Activated CD4-positive, alpha-beta T cell treated with anti-CD3 and anti-CD28 coated beads, Interleukin-2, amount 50 U/mL, for 1 hour (primary cell): ENCODE measurements at regions not wholly inside any gene's neighbourhood (a gene's known extent, or its start where the extent isn't known, plus 50 kb on each side); places are given as distances from the start of the nearest gene placed in this dataset.

Experiments
- DNase-seq: peaks from one replicate; pipeline ENCODE4 v3.0.0-alpha.2; 2020

DNA sequence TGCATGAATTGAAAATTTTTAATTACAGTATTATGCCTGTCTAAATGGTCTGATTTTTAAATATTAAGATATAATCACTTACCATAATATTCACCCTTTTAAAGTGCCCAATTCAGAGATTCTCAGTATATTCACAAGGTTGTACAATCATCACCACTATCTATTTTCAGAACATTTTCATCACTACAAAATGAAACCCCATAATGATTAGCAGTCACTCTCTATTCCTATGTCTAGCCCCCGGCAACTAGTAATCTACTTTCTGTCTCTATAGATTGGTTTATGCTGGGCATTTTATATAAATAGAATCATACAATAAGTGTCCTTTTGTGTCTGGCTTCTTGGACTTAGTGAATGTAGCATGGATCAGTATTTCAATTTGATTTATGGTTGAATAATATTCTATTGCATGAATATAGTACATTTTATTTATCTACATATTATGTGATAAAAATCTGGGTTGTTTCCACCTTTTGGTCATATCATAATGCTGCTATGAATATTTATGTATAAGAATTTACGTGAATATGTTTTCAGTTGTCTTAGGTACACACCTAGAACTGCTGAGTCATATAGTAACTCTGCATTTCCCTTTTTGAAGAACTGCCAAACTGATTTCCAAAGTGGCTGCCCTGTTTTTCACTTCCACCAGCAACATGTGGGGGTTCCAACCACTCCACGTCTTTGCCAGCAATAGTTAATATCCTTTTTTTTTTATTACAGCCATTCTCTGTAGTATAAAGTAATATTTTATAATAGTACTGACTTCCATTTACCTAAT, 485.7 kb upstream of the ZNF385D start:
- DNase-seq, result no peak

DNA sequence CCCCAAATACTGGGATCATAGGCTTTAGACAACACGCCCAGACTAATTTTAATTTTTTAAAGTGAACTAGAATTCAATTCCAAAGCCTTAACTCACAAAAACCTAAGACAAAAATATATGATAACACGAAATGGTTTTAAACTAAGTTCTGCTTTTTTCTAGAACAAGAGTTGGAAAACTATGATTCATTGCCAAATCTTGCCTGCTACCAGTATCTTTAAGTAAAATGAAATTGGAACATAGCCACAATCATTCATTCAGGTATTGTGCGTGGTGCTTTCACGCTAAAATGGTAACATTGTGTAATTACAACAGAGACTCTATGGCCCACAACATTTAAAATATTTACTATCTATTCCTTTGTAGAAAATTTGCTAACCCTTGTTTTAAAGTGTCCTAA, 488.0 kb upstream of the ZNF385D start:
- DNase-seq, result no peak

DNA sequence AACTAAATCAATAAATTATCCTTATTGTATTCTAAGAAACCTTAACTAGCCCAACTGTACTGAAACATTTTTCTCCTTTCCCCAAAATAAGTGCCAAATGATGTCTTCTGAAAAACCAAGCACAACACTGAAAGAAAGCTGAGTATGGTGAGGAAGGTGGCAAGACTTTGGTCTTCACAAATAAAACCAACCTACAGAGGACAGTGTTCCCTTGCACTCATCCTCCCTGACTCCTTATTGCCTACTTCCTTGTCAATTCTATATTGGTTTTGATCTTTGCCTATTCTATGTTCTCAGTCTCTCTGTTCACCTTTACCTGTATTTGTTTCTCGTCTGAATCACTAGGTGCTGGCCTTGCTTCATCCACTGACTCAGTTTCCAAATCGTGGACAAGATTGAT, 490.1 kb upstream of the ZNF385D start:
- no peak for DNase-seq

DNA sequence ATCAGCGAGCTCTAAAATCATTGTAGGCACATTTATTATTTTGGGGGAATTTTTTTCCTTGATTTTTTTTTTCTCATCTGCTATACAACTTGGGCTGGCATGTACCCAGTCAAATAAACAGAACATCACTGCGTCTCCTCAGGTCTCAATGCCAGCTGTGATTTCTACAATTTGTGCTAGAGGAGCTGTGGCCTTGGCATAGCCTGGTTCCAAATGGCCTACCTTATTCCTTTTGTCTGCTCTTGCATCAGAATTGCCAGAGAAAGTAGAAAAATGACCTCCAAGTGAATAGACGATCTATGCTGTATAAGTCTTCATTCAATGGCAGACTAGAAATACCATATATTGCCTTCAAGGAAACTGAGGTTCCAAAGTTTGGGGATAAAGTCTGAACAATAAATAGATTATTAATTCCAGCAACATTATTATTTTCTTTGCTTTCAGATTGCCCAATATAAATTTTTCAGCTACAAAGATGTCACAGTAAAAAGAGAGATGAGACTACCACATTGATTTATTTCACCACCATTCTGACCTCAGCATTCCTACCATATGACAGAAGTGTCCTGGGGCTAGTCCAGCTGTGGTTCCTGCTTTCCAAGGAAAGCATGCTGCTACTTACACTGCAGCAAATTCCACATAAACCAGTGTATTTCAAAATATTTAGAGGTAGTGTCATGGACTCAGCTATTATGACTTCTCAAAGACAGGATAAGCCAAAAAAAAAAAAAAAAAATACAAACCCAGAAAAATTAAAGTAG, 493.9 kb upstream of the ZNF385D start:
- DNase-seq, result no peak

DNA sequence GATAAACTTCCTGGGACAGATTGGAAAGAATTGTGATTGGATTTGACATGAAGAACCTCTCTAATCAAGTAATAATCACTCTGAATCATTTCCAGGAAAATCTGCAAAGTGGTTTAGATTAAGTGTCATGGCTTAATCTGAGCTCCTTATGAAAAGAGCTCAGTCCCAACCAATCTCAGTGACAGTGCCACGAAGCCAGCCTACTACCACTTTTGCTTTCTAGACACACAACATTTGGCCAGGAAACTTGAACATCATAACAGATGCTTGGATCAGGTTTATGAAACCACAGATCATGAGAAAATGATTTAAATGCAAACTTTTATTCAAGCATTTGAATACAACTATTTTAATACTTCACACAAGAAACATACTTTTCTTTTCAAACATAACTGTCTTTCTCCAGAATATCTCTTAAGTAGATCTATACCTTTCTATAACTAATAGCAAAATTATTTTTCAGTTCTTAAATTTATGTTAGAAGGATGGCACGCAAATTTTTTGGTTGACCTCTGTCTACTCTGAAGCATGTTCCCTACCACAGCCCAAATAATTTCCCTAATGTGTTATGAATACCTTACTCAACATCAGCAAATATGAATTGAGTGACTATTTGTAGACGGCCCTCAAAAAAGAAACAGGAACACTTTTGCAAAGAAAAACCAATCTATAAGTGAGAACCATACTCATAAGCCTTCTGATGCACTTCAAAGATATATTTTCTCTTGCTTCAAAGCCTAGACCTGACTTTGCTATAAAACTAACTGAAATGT, 495.0 kb upstream of the ZNF385D start:
- no peak for DNase-seq

DNA sequence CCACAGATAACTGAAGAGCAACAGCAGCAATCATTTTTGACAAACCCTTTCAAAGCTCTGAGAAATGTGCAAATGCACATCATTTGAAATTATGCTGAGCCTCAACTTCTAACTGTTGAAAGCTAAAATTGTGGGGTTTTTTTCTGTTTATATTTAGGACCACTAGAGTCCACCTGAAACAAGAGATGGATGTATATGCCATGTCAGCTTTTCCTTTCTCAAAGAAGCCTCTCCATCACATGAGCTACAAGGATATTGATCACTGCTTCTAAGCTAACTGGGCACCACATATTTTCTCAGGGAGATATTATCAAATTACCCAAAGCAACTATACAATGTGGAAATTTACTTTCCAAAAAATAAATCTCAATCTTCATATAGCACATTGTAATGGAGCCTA, 498.6 kb upstream of the ZNF385D start:
- DNase-seq, result no peak

DNA sequence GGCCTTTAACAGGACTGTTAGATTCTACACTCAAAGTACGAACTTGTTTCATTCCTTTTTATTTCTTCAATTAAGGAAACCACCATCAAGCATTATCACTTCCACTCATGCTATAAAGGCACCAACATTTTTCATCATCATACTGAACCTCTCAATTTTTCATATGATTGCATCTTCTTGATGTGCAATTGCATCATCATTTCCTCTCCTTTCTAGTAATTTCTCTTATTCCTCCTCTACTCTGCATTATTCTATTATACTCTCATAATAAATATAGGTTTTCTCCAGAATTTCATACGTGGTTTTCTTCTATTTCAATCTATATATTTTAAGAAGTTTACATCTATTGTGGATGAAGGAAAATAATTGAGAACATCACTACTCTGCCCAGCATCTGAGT, 506.2 kb upstream of the ZNF385D start:
- no peak for DNase-seq

DNA sequence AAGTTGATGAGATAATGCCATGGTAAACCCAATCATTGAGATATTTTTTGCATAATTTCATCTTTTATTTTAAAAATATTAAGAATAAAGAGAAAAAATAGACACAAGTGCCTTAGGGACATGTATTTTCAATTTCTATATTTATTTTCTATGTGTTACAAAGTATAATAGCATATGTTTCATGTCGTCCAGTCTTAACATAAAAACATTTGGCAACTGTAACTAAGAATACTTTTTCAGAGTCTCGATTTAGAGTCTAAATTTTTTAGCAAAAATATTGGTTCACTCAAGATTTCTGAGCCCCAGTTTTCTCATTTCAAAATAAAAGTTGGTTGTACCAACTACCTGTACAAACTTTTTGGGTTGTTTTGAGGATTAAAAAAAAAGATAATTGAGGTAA, 511.4 kb upstream of the ZNF385D start:
- DNase-seq, result no peak

DNA sequence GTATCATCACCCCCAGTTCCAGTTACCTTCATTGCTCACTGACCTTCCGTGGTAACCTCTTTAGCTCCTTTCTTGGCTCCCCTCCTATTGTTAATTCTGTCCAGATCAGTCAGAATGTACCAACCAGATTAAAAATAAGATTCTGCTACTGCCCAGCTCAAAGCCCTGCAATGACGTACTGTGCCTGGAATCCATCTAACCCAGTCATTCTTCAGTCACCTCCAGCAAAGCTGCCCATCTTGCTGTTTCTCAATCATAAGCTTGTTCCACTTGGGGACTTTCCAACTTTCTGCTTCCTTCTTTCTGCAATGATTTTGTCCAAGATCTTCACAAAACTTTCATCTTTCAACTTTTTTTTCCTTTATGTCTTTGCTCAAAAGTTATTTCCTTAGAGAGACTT, 512.0 kb upstream of the ZNF385D start:
- DNase-seq, result no peak

DNA sequence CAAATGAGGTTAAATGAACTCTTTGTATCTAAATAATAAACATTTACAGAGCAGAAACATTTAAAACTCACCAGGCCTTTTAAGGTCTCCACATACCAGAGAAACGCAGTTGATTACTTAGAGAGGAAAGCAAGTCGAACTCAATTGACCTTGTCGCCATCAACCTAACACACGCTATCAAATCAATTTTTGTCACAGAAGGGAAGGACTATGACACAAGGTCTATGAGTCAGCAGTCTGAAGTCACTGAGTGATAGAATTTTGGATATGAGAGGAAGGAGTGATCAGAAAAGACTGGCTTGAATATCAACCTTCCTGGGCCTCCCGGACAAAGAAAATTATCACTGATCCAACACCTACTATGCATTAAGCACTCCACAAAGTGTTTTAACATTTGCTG, 514.4 kb upstream of the ZNF385D start:
- no peak for DNase-seq

DNA sequence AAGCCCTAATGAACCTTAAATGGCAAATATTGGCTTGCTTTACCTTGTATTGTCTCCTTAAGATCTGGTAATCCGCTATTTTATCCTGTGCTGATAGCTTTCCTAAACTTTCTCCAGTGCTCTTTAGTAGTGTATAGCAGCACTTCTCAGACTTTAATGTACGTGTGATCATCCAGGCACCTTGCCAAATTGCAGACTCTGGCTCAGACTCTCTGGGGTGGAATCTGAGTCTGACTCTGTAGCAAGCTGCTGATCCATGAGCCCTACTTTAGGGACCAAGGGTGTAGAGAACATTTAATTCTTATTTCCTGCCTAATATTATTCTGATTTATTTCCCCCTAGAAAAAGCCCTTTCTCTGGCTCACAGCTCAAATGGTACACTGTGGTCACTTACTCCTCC, 518.8 kb upstream of the ZNF385D start:
- no peak for DNase-seq

DNA sequence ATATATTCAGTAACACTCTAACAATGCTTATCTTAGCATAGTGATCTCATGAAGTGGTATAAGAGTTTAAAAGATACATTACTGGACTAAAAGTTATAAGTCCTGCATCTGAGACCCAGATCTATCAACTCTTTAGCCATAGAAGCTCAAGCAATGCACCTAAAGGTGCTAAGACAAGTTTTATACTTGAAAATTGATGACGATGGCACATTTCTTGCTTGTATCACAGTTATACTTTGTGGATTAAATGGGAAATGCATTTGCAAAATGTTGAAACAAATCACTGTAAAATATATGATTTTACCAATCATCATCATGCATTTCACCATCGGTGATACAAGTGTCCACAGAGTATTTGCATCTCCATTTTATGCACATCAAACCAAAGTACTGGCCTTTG, 525.3 kb upstream of the ZNF385D start:
- no peak for DNase-seq

DNA sequence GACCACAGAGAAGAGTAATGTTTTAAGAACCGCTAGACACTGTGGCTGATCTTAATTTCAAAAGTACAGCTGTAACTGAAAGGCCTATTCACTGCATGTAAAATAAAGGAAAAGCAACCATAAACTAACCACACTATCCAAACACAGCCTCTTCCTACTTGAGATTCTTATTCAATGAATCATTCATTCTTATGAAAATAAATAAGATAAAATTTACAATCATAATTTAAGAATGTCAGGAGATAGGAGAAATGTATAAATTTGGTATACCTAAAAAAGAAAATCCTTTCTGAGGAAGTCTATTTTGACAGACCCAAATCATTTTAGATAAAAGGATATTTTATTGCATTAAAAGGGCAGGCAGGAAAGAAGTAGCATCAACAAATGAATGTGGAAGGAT, 533.5 kb upstream of the ZNF385D start:
- DNase-seq, result no peak

DNA sequence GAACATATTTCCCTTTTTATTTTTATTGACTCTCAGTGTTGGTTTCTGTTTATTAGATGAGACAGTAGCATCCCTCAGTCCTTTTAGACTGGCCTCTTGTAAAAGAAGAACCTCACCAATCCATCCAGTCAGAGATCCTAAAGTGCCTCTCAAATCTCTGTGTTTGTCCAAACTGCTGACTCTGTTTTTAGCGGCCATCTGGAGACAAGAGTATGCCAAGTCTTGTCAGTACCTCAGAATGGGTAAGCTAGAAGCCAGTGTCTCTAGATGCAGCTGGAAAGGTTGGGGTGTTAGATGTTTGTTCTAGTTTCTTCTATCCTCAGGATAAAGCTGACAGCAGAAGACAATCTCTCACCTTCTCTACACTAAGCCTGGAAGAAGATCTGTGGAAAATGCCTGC, 537.7 kb upstream of the ZNF385D start:
- DNase-seq, result no peak

DNA sequence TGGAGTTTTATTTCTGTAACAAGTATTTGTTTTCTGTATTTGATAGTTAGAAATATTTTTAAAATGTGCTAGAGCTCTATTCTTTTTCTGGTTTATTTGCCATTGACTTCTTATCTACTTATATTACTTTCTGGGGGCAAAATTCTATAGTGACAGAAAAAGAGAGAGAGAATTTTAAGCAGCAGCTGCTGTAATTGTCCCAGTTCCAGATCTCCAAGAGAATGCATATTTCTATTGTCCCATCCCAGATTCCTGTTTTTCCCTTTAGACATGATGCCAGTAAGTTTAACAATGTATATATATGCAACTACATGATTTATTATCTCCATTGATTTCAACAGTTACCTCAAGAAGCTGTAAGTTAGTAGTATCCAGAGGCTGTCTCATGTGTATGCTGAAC, 541.7 kb upstream of the ZNF385D start:
- no peak for DNase-seq

DNA sequence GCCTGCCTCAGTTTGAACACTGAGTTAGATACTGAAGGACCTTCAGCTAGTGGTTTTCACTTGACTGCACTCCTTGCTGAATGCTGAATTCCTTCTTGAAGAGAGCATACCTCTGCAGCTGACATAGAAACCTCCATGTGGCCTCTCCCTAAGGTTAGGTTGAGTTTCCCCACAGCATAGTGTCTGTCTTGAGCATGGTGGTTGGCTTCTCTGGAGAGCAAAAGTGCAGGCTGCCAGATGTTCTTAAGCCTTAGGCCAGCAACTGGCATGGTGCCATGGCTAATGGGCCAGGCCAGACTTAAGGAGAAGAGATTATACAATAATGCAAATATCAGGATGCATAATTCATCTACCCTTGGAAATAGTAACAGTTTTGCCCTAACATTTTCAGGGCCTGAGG, 545.6 kb upstream of the ZNF385D start:
- no peak for DNase-seq

DNA sequence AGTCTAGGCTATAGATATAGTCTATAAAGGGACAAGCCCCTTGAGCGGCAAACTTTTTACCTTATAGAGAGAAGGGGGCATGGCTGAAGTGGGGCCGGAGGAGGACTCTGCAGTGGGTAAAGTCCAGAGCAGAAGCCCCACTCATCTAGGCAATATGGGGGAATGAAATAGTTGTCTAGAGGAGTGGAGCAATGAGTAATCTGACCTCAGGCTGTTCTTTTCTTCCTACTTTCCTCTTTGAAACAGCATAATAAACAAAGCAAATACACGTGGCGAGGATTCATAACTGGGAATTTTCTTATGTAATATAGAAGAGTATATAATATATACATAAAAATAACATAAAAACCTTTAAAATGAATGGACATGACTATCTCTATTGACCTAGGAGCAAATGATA, 546.4 kb upstream of the ZNF385D start:
- no peak for DNase-seq

DNA sequence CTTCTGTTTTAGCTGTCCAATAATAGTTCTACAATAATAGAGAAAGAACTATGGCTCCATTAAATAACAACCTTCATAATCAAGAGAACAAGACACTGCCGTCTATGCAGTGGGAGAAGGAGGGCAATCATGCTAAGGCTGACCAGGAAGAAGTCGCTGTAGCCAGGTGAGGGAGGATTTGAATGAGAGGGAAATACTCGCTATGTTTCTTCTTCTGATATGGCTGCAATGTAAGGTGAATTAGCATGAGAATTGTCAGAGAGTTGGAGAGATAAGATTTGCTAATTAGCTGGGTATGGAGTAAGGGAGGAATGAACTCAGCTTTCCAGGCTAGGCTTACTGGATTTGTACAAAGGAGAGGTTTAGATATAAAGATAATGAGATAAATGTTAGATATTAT, 555.4 kb upstream of the ZNF385D start:
- DNase-seq, result no peak

DNA sequence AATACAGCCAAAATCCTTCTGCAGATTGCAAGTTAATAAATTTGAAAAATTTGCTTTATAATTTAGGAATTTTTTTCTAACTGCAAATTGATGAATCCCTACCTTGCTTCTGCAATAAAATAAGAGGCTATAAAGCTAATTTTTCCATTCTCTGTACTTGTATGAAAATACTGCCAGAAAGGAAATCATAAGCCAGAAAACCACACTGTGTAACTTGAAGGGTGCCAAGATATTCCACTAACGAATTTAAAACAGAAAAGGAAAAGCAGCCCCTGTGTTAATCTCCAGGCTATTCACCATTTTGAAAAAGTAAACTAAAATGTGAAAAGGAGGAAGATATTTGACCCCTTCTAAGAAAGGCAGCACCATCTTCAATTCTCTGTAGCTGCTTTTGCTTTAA, 557.9 kb upstream of the ZNF385D start:
- DNase-seq, result no peak

DNA sequence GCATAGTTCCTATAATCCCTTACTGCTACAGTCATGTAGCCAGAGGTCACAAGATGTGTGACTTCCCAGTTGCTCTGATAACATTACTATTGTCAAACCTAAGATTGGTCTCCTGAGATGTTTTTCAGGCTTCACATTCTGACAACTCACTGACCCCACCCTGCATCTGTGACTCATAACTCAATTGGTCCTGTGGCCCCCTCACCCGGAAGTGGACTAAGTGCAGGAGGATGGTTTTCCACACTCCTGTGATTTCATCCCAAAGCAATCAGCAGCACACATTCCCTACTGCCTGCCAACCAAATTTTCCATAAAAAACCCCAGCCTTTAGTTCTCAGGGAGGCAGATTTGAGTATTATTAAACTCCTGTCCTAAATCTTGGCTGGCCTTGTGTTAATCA, 564.9 kb upstream of the ZNF385D start:
- no peak for DNase-seq

DNA sequence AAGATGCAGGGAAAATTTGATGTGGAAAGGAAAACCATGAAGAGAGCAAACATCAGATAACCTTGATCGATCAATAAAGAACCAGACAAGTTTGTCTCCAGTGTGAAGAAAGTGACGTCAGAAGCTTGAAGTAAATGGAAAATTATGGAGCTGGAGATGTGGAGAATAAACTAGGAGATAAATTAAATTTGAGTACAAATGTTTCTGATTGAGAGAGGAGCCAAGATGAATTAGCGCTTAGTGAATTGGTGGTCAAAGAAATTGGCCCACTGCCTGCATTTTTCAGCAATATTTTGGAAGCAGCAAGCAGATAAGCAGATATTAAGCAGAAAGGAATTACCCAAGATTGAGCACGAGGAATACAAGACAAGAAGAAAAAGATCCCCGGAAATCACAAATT, 567.3 kb upstream of the ZNF385D start:
- no peak for DNase-seq

DNA sequence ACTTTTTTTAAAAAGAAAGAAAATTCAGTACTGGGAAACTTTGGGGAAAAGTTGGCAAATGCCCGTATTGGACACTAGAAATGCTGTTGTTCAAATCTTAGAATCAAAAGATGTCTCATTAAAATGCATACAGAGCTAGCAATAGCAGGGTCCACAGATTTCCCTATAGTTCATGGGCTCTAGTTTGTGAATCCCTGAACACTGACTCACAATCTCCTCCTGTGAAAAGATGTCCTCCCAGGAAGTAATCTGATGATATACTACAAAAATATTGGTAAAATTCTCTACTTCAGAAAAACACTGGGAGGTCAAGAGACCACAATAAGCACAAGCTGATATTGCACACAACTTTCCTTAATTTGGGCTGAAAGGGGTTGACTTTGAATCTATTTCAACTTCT, 568.4 kb upstream of the ZNF385D start:
- no peak for DNase-seq

DNA sequence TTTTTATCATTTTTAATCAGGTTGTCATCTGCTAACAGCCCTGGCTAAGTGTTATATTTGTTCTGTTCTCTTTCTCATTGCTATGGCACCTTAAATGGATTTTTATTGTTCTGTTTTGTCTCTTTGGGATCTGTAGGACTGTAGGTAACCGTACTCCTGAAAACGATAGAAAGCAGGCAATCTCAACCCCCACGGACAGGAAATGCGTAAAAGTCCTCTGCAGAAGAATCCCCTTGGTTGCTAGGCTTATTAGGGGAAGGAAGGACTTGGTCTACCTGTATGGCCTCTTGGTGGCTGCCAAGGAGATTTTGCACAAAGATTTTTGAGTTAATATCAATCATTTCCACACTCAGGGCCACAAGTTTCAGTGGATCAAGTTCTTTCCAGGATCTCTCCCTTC, 571.9 kb upstream of the ZNF385D start:
- no peak for DNase-seq

DNA sequence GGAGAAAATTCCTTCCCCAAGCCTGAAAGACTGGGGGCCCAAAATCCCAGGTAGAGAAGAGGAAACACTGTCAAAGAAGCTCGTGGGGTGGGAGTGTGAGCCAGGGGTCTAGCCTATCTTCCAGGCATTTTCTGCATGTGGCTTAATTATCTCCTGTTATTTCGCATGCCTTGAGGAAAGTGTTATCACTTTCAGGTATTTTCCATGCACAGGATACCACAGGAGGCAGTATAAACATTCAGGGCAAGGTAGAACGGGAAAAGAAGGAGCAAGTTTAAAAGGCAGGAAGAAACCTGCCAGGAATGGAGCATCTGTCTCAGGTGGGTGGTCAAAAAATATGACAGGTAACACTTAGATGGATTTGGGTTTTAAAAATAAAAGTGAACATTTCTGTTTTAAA, 575.3 kb upstream of the ZNF385D start:
- no peak for DNase-seq
